Dedifferentiated amniotic fluid mesenchymal stem cell (primary cell): ENCODE measurements at regions not wholly inside any gene's neighbourhood (a gene's known extent, or its start where the extent isn't known, plus 50 kb on each side); places are given as distances from the start of the nearest gene placed in this dataset.

Source experiments
- DNase-seq: peaks from one replicate; pipeline ENCODE4 v3.0.0-alpha.2; 2016; ENCODE audit errors: extremely low spot score

DNA sequence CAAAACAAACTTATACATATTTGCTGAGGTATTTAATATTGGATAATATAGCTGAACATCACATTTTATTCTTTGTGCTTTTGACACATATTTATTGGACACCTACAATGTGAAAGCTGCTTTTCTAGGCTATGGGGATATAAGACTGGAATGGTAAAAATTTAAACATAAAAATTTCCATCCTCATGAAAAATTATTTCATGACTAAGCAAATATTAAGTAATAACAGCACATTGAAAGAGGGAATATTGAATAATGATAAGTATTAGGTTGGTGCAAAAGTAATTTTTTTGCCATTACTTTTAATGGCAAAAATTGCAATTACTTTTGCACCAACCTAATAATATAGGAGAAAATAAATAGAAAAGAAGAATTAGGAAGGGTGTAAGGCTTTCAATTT, 972.5 kb upstream of the CDH8 start:
- no peak for DNase-seq

DNA sequence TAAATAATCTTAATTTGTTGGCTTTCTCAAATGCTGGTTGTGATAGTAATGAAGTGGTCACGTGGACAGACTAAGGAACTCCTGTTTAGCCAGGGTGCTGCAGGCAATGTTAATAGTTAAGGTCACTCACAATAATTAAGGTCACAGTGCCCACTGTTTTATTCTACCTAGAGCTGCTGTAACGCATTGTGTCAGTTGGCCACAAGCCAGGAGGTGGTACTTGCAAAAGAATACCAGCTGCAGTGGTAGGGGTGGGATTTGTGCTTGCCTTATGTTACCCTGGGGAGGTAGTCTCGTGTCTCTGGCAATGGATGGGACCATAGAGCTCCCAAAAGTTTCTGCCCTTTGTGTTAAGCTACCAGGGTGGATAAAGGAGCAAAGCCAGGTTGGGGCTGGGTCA, 969.1 kb upstream of the CDH8 start:
- no peak for DNase-seq

DNA sequence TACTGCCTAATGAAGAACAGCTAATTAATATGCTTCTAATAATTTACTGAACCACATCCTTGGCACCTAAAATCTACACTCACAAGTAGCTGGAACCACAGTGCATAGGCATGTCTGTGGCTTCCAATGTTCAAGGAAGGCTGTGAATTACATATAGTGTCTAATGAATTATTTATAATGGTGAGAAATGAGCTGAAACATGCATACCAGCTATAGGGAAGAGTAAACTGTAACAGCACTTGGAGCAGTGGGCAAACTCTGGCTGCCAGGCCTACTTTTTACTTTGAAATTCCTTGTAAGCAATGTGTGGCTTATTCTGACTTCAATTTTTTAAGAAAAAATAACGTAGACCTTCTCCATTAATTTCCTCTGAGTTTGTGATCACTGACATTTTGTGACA, 953.2 kb upstream of the CDH8 start:
- no peak for DNase-seq

DNA sequence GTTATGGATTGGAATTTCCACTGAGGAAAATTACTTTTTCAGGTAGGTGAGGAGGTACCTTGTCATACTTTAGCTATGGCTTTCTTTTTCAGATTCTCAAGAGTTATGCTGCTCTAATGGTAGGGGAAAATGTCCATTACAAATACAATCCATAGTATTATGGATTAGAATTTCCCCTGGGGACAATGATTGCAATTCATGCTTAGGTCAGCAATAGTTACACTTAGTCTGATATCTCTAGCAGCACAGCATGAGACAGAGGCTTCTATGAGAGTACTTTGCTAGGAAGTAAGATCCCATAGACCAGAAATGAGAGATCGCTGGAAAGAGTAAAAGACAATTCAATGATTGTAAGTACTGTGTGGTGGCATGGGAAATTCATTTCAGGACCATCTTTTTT, 949.5 kb upstream of the CDH8 start:
- no peak for DNase-seq

DNA sequence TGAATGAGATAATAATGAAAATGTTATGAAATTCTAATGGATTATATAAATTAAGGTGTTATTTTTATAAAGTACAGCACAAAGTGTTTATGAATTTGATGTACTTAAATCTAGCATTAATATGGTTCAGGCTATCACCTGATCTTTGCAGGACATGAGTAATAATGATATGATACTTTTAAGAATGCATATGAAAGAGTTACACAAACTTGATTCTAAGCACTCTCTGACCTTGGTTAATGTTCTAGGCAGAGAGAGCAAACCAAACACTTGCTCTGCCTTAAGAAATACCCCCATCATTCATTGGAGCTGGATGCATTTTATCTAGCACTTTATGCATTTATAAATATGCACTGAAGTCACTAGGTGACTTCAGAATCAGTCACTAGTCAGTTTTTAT, 942.2 kb upstream of the CDH8 start:
- DNase-seq: no peak

DNA sequence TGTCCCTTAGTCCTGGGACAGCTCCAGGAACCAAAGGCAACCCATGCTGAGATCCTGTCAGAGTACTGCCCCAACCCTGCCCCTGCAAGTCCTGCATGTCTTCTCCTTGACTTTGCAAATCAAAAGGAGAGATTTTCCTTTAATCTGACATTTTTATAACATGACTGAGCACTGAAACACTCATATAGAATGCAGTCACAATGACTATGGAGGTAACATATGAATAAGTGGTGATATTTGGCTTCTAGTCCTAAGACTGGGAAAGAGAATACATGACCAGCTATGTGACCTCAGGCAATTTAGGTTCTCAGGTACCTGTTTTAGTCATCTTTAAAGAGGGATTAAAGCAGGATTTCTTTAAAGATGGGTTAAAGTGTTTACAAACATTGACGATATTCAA, 941.6 kb upstream of the CDH8 start:
- no peak for DNase-seq

DNA sequence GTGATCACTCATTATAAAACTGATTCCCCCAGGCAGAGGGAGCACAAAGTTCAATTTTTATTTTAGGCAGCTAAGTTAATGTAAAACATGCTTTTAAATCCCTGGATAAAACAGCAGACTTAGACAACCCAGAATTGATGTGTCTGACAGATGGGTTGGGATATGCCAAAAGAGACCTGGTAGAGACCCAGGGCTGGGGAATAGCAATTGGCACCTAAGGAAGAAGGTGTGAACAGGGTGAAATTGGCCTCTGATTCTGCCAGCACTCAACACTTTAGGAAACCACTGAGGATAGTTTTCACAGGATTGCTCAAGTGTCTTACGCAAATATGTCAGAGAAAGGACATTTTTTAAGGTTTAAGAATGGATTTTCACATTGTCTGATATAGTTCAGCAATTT, 938.2 kb upstream of the CDH8 start:
- no peak for DNase-seq

DNA sequence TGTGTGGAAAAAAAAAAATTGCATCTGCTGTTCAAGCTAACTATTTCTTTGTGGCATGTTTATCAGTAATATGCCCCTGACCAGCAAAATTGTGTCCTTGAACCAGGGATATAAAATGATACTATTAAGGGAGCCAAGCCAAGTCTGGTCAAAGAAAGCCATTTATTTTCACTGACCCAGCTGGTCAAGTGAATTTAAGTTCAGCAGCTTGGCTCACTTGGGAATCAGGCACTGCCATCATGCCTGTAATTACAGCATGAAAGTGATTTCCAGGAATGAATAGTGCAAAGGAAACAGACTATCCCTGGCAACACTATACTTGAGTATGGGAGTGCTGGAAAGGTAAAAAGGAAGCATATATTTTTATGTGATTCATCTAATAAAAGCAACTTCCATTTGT, 934.6 kb upstream of the CDH8 start:
- DNase-seq: no peak

DNA sequence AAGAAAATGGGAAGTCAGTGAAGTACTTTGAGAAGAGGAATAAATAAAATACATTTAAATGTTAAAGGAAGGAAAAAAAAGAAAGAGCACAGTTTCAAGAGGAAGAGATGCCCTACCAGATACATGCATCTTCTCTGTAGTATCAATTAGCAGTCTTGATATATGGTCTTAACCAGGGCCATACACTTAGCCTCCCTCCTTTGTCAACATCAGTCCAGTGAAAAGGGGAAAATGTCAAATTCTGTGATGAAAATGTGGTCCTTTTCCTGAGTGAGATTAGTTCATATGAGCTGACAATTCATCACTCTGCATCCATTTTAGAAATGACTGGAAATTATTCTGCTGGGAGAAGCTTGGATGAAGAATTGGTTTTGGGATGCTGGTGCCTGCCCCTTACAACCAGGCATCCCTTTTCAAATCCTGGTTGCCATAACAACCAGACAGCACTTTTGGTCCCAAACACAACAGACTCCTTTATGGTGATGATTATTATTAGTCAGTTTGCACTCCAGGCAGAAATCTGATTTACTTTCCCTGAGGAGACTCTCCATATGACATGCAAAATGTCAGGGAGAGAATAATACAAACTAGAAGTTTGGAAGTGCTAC, 933.6 kb upstream of the CDH8 start:
- no peak for DNase-seq

DNA sequence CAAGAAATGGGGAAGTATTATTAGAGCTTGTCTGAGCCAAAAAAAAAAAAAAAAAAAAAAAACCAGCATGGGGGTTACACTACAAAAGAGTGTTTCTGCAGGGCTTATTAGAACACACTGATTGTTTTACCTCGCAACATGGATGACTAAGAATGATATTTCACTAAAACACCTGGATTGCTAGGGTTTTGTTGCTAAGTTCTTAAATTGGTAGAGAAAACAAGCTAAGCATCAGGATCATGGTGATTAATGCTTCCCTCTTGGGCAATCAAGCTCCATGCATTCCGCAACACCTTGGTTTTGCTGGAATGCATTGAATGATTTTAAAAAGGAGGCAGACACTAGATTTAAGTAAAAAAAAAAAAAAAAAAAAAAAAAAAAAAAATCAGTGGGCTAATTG, 931.4 kb upstream of the CDH8 start:
- no peak for DNase-seq

DNA sequence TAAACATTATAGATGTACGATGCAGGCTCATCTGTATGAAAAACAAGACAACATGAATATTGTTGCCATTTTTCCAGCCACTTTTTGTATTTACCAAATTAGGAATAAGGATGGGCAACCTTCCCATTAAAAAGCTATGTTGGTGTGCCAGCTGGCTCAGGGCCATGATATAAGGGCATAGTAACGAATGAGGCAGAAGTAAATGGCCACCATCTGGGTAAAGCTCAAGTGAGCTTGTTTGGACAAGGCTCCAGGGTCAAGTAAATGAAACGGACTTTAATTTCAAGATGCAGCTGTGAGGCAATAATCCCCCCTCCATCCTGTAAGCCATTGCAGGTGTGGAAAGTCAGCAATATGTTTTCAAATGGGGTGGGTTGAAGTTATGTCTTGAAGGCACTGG, 930.9 kb upstream of the CDH8 start:
- no peak for DNase-seq

DNA sequence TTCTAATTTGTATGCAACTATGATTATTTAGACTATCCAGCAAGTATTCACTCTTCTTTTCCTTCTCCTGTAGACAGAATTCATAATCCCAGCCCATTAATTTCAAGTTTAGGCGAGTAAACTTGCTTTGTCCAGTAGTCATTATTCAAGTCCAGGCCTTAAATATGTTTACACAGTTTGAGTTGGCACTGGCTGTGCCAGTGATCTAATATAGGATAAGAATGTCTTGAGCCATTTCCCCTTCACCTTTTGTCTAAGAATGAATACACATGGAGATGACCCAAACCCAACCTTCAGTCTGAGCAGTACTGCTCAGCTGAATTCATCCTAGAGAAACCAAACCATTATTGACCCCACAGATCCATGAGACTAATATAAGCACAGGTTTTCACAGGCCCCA, 930.4 kb upstream of the CDH8 start:
- DNase-seq: no peak

DNA sequence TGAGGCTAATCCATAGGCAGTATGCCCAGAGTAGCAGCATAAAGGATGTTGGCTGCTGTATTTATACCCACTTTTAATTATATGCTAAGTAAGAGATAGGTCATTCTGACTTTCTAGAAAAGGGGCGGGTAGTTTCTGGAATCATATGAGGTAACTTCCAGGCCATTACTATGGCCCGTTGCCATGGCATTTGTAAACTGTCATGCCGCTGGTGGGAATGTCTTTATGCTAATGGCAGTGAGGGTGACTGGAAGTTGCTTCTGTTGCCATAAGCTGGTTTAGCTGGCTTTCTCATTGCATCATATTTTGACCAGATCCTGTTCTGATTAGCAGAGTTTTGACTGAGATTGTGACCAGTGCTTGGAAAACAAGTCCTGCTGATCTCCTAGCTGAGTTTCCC, 929.6 kb upstream of the CDH8 start:
- DNase-seq: no peak

DNA sequence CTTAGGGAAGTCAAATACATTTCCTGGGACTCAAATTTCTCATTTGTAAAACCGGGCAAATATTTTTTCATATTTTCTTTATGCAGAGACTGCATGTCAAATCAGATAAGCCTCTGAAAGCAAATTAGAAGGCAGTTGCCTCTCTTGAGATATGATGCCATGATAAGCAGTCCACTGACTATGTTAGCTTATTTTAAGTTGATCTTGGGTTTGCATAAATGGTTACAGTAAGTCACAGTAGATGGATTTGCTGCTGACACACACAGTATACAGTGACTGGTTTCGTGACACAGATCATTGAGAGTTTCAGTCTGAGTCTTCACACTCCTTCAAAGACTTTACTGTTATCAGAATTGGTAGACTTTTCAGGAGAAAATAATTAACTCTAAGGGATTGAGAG, 927.6 kb upstream of the CDH8 start:
- DNase-seq: no peak

DNA sequence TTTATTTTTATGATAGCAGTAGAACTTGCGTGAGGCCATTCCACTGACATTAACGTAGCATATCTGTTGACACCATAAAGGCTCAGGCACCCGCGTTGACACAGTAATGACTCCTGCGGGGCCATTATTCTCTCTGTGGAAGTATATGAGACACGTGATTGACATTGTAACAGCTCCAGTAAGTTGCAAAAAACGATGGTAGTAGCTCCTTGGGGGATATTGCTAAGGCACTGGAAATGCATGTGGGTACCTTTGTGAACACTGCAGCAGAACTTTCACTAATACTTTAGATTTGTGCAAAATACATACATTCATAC, 918.8 kb upstream of the CDH8 start:
- DNase-seq: no peak

DNA sequence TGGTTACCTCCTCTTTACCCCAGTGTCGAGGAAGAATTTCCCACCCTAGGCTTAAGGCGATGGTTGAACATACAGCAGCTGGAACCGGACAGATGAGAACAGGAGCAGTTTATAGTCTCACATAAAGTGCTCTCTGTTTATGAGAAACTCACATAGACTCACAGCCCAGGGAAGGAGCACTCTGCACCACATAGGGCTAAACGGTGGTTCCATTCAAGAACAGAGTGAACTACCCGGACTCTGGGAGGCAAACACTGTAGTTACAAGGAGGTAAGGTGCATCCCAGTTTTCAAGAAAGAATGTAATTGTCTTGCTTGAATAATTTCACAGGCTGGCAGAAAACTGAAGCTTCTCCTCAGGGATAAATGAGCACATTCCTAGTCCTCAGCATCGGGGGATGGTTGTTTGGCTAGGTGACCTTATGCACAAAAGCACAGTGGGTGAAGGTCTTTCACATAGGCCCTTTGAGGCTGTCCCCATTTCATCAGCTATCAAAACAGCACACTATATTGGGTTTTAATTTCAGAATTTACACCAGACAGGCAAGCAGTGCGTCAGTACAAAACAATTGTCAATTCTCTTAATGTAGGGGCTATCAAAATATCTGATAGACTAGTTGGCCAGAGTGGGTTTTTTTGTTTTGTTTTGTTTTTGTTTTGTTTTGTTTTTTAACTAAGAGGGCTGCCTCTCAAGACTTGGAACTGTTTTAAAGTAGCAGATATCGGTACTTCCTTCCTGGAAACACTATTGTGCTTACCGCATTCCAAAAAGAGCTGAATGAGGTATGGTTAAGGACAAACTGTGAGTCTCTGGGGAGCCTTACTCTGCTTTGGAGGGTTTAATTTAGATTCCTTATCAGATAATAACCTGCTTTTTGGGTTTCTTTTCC, 918.1 kb upstream of the CDH8 start:
- no peak for DNase-seq

DNA sequence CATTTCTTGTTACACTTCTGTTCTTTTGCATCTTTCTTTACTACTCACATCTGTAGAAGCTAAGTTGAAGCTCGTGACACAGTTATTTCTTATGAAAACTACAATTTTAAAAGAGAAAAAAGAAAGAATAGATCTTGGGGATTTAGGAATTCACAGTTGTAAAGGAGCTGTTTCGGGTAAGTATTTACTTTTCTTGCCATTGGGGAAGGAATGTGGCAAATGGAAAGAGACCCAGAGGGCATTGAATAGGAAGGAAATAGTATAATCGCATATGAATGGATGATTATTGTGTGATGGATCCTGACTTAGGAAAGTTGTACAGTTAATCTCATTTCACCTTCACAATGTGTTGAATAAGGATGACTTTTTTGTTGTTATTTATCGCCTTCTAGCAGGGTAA, 914.1 kb upstream of the CDH8 start:
- no peak for DNase-seq

DNA sequence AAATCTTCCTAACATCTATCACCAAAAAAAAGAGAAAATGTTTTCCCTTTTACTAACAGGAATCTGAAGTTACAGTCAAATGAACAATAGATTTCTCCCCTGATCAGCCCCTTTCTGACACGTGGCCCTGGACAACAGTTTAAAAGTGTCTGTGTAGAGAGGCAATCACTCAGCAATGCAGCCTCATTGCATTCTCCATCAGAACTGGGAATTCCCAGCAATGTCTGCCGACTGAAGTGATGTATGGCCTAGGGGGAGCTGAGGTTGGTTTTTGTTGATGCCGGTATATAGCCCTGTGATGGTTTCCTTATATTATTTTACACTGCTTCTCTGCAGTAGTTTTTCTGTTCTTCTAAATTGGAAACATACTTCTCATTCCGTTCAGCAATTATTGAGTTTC, 904.3 kb upstream of the CDH8 start:
- no peak for DNase-seq

DNA sequence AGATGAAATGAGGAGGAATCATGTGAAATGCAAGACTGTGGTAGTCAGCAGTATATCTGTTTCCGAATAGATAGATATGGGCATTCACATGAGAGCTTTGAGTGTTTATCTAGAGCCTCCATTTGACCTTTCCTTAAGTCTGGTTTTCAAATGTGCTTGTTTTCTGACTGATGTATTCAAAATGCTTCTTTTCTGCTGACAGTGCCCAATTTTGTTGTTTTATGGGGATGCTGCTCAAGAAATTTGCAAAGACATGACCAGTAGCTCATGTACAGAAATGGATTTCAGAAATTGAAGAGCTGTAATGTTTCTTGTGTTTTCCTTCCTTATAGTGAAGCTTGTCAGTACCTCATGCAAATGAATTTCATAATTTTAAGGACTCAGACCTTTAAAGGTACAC, 903.4 kb upstream of the CDH8 start:
- DNase-seq: no peak

DNA sequence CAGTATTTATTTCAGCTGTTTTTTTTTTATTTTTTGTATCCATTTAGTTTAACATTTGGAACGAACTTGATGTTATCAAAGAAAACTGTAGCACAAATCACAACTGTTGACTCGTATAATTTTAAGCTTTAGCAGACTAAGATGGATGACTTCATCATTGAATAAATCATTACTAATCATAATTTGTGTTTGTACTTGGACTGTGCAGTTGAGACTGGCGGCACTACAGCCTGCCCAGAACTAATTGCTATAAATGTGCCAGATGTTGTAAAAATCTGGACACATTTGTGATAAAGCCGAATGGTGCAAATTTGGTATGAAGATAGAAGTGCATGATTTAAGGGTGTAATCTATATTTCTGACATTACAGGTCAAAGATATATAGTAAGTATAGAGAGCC, 897.7 kb upstream of the CDH8 start:
- DNase-seq: no peak

DNA sequence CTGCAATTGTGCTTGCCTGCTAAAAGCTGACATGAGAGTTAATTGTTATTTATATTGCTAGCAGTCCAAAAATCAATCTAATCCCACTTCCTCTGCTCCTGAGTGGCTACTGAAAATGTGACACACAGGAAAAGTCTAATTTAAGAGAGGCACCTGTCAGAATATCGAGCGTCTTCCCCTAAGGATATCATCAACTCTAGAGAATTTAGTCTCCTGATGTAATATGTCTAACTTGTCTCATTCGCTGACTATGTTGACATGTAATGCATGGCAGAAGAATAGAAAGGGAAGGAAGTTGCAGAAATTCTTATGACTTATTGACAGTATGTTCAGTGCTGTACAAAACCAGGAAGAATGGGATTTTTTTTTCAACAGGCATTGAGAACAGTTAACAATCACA, 893.4 kb upstream of the CDH8 start:
- no peak for DNase-seq

DNA sequence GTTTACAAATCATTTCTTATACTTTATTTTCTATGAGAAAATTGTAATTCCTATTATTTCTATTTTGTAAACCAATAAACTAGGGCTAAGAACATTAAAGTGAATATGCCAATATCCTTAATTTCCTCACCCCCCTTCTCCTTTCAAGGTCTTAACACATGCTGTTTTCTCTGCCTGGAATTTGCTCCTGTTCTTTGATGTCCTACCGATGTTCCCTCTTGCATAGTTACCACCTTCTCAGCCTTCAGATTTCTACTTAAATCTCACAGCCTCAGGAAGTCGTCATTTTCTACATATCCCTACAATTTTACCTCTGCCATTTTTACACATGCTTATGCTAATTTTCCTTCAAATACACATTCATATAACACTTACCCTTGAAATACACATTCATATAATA, 890.9 kb upstream of the CDH8 start:
- DNase-seq: no peak

DNA sequence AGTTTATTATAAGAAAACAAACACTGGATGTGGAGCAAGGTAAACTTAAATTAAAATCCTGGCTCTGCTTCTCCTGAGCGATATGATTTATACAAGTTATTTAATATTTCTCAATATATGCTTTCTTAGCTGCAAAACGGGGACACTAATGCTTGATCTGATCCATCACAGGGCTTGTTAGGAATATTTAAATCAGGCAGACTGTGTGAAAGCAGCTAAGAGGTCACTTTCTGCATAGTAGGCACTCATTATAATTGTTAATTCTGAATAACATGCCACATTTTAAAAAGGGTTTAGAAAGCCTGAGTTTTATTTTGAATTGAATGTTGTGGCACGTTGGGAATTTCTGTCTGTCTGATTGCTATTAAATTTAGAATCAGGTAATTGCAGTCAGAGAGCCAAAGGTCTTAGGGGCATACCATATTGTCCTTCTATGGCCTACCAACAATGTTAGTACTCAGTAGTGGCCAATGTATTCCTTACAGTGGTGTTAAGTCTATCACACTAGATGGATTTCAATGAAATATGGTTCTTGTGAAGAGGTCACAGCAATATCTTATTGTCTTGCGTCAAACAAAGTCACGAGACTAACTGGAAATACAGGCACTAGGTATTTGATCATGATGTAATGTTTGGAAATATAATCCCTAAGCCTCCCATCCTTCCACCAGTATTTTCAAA, 890.0 kb upstream of the CDH8 start:
- no peak for DNase-seq
